ENCODE measurements at regions not wholly inside any gene's neighbourhood (a gene's known extent, or its start where the extent isn't known, plus 50 kb on each side); places are given as distances from the start of the nearest gene placed in this dataset.
A peak's percentile ranks its signal among the peaks of the same experiment; 100 is the strongest.
"Not testable (repeated sequence)": the region's sequence is repeated elsewhere in the genome, so short reads cannot be mapped to it uniquely, and the experiment has no call there.

GRCh38 chr16:86854626-86855294 lies 276.4 kb downstream of the FOXL1 start:
- no peak for DNase-seq (ENCODE audit: extremely low read depth, low read depth)

GRCh38 chr16:86856946-86857586 lies 278.7 kb downstream of the FOXL1 start:
- DNase-seq (ENCODE audit: extremely low read depth, low read depth): no peak

- DNase-seq (ENCODE audit: extremely low read depth, low read depth): no peak
These were observed 279.5 kb downstream of the FOXL1 start for GRCh38 chr16:86857807-86858206.

GRCh38 chr16:86858501-86858900 lies 280.2 kb downstream of the FOXL1 start:
- DNase-seq (ENCODE audit: extremely low read depth, low read depth): no peak

GRCh38 chr16:86861270-86861858 lies 283.0 kb downstream of the FOXL1 start:
- not testable (repeated sequence) for DNase-seq (ENCODE audit: extremely low read depth, low read depth)

GRCh38 chr16:86862595-86863280 lies 284.4 kb downstream of the FOXL1 start:
- no peak for DNase-seq (ENCODE audit: extremely low read depth, low read depth)

GRCh38 chr16:86863609-86864008 lies 285.3 kb downstream of the FOXL1 start:
- no peak for DNase-seq (ENCODE audit: extremely low read depth, low read depth)

GRCh38 chr16:86864586-86864985 lies 286.2 kb downstream of the FOXL1 start:
- no peak for DNase-seq (ENCODE audit: extremely low read depth, low read depth)

GRCh38 chr16:86865851-86866662 lies 287.7 kb downstream of the FOXL1 start:
- DNase-seq (ENCODE audit: extremely low read depth, low read depth): no peak

- no peak for DNase-seq (ENCODE audit: extremely low read depth, low read depth)
These were observed 288.8 kb downstream of the FOXL1 start for GRCh38 chr16:86866986-86867722.

GRCh38 chr16:86868070-86868469 lies 289.7 kb downstream of the FOXL1 start:
- no peak for DNase-seq (ENCODE audit: extremely low read depth, low read depth)

- DNase-seq (ENCODE audit: extremely low read depth, low read depth): no peak
These were observed 290.4 kb downstream of the FOXL1 start for GRCh38 chr16:86868786-86869185.

GRCh38 chr16:86869288-86870022 lies 291.1 kb downstream of the FOXL1 start:
- DNase-seq (ENCODE audit: extremely low read depth, low read depth): no peak

- DNase-seq (ENCODE audit: extremely low read depth, low read depth): no peak
These were observed 292.0 kb downstream of the FOXL1 start for GRCh38 chr16:86870380-86870779.

GRCh38 chr16:86872131-86872530 lies 293.8 kb downstream of the FOXL1 start:
- DNase-seq (ENCODE audit: extremely low read depth, low read depth): no peak

GRCh38 chr16:86872833-86873232 lies 294.5 kb downstream of the FOXL1 start:
- no peak for DNase-seq (ENCODE audit: extremely low read depth, low read depth)

GRCh38 chr16:86874141-86874540 lies 295.8 kb downstream of the FOXL1 start:
- no peak for DNase-seq (ENCODE audit: extremely low read depth, low read depth)

GRCh38 chr16:86876499-86876898 lies 298.1 kb downstream of the FOXL1 start:
- peak; percentile 24 for DNase-seq (ENCODE audit: extremely low read depth, low read depth)

GRCh38 chr16:86877108-86877507 lies 298.8 kb downstream of the FOXL1 start:
- peak; percentile 54 for DNase-seq (ENCODE audit: extremely low read depth, low read depth)
